HepG2 (cell line): ENCODE measurements at regions not wholly inside any gene's neighbourhood (a gene's known extent, or its start where the extent isn't known, plus 50 kb on each side); places are given as distances from the start of the nearest gene placed in this dataset.

Experiments
- ATAC-seq: fragments of 200-7000 bp; cut with Tn5 transposase; 3 replicates; pipeline ENCODE4 v1.9.1; 2020; ENCODE audit warnings: mild to moderate bottlenecking, moderate library complexity
- BruUV-seq: library from RNA; stranded (reverse); fragments of 400-500 nt; replicated peaks from 2 replicates; lab custom pipeline; 2021; lab: Mats Ljungman, UMichigan
- CTCF ChIA-PET: fragments of 300-600 bp; formaldehyde crosslinking; extraction: SDS; loops from one replicate; lab custom pipeline; 2021; ENCODE audit warnings: low total read pairs, inconsistent platforms, low intra/inter-chr PET ratio; lab: Yijun Ruan, JAX
- POLR2A ChIA-PET: fragments of 350-600 bp; sonication (Branson Sonifier 250); formaldehyde crosslinking; loops from one replicate; lab custom pipeline; 2020; ENCODE audit warnings: antibody characterized with exemption, inconsistent platforms; lab: Yijun Ruan, JAX
- DNase-seq: peaks from one replicate; pipeline ENCODE4 v3.0.0-alpha.2; 2015; ENCODE audit warnings: low spot score
- FAIRE-seq: peaks from 3 replicates; lab custom pipeline; 2011; peaks lifted over from hg19 to GRCh38; lab: Jason Lieb, UNC
- H2AFZ ChIP-seq: one replicate; pipeline ENCODE4 v1.6.1; 2011; ENCODE audit warnings: low read length, inconsistent platforms
- H3K27ac ChIP-seq: fragments of 300-600 bp; 3 replicates; pipeline ENCODE4 v1.8.0; 2011; ENCODE audit warnings: mixed run types, mild to moderate bottlenecking, mixed read lengths, low read length, inconsistent platforms; ENCODE audit not compliant: insufficient read depth; ENCODE audit errors: extremely low read length
- H3K27me3 ChIP-seq, 2 experiments: fragments of 200-600 bp in 1 of 2; 2 replicates in 1 of 2; 3 replicates in 1 of 2; pipeline versions ENCODE4 v1.6.0 to v1.8.0; 2011; ENCODE audit warnings: low read length in 2 of 2, mild to moderate bottlenecking in 2 of 2, moderate library complexity in 2 of 2, inconsistent platforms in 1 of 2; ENCODE audit not compliant: insufficient read depth in 2 of 2, control insufficient read depth in 1 of 2
- H3K36me3 ChIP-seq, 2 experiments: fragments of 200-600 bp in 1 of 2; replicated peaks in 1 of 2; 2 replicates in 1 of 2; 3 replicates in 1 of 2; pipeline versions ENCODE4 v1.5.1 to v1.8.0; 2011; ENCODE audit warnings: low read length in 2 of 2, inconsistent platforms in 1 of 2; ENCODE audit not compliant: insufficient read depth in 2 of 2, control insufficient read depth in 1 of 2
- H3K4me1 ChIP-seq: 2 replicates; pipeline ENCODE4 v1.5.1; 2012; ENCODE audit warnings: low read length, inconsistent platforms; ENCODE audit not compliant: insufficient read depth
- H3K4me2 ChIP-seq: 2 replicates; pipeline ENCODE4 v1.6.0; 2011; ENCODE audit warnings: low read depth, low read length, inconsistent platforms
- H3K4me3 ChIP-seq, 3 experiments: fragments of 200-600 bp in 1 of 3; sonication (generic), shearing (Covaris generic) in 1 of 3; replicated peaks in 1 of 3; 2 replicates each; pipeline ENCODE4 v1.5.1; 2011 to 2016; ENCODE audit warnings: low read length in 3 of 3, inconsistent platforms in 2 of 3, low read depth in 2 of 3, mild to moderate bottlenecking in 2 of 3, control low read depth in 1 of 3, mixed read lengths in 1 of 3; ENCODE audit not compliant: insufficient read depth in 1 of 3
- H3K79me2 ChIP-seq: one replicate; pipeline ENCODE4 v1.6.1; 2011; ENCODE audit warnings: low read length, inconsistent platforms; ENCODE audit not compliant: insufficient read depth
- H3K9ac ChIP-seq: 2 replicates; pipeline ENCODE4 v1.6.0; 2011; ENCODE audit warnings: mild to moderate bottlenecking, low read depth, low read length, inconsistent platforms; ENCODE audit not compliant: insufficient read depth
- H3K9me3 ChIP-seq: 2 replicates; pipeline ENCODE4 v1.5.1; 2012; ENCODE audit warnings: mild to moderate bottlenecking, low read length
- H4K20me1 ChIP-seq: 2 replicates; pipeline ENCODE4 v1.6.0; 2011; ENCODE audit warnings: inconsistent platforms, mild to moderate bottlenecking, low read length, moderate library complexity; ENCODE audit not compliant: insufficient read depth
- ATM ChIP-seq: fragments of 450-650 bp; IDR thresholded peaks from 2 replicates; pipeline ENCODE4 v1.7.1; 2017; ENCODE audit warnings: mild to moderate bottlenecking, borderline replicate concordance
- CENPX ChIP-seq: sonication (generic); formaldehyde crosslinking; IDR thresholded peaks from 2 replicates; pipeline ENCODE4 v1.9.0; 2021; ENCODE audit warnings: mild to moderate bottlenecking, missing genetic modification reagents, moderate library complexity
- HNF1A ChIP-seq, 2 experiments: sonication (generic) in 1 of 2; formaldehyde crosslinking in 1 of 2; IDR thresholded peaks; 2 replicates each; pipeline versions ENCODE4 v1.4.0 to v1.6.1; 2016 to 2020; ENCODE audit warnings: borderline replicate concordance in 1 of 2, low read depth in 1 of 2, mild to moderate bottlenecking in 1 of 2, missing genetic modification reagents in 1 of 2
- JUN ChIP-seq: sonication (generic); formaldehyde crosslinking; IDR thresholded peaks from 2 replicates; pipeline ENCODE4 v1.4.0; 2020; ENCODE audit warnings: mild to moderate bottlenecking, missing genetic modification reagents
- KDM4B ChIP-seq: sonication (generic); formaldehyde crosslinking; IDR thresholded peaks from 2 replicates; pipeline ENCODE4 v1.4.0; 2020; ENCODE audit warnings: missing genetic modification reagents
- KLF16 ChIP-seq, 2 experiments: sonication (generic) in 1 of 2; formaldehyde crosslinking in 1 of 2; IDR thresholded peaks; 2 replicates each; pipeline versions ENCODE4 v1.6.1 to v1.8.0; 2016 to 2023; ENCODE audit warnings: missing genetic modification reagents in 2 of 2, missing compliant biosample characterization in 1 of 2
- NCOA5 ChIP-seq: sonication (generic); formaldehyde crosslinking; IDR thresholded peaks from 2 replicates; pipeline ENCODE4 v1.4.0; 2020; ENCODE audit warnings: missing genetic modification reagents
- NR0B2 ChIP-seq: sonication (generic); formaldehyde crosslinking; IDR thresholded peaks from 2 replicates; pipeline ENCODE4 v1.4.0; 2020; ENCODE audit warnings: mild to moderate bottlenecking, missing genetic modification reagents
- SALL1 ChIP-seq: sonication (generic); formaldehyde crosslinking; IDR thresholded peaks from 2 replicates; pipeline ENCODE4 v1.8.0; 2022; ENCODE audit warnings: mild to moderate bottlenecking, missing genetic modification reagents
- SRY ChIP-seq: sonication (generic); formaldehyde crosslinking; IDR thresholded peaks from 2 replicates; pipeline ENCODE4 v1.8.0; 2022; ENCODE audit warnings: mild to moderate bottlenecking, missing genetic modification reagents
- ZNF12 ChIP-seq: sonication (generic); formaldehyde crosslinking; IDR thresholded peaks from 2 replicates; pipeline ENCODE4 v1.5.0; 2020; ENCODE audit warnings: missing genetic modification reagents
- ZNF484 ChIP-seq: sonication (generic); formaldehyde crosslinking; IDR thresholded peaks from 2 replicates; pipeline ENCODE4 v1.5.1; 2020; ENCODE audit warnings: mild to moderate bottlenecking, low read depth, missing genetic modification reagents, borderline replicate concordance
- ZNF816 ChIP-seq: sonication (generic); formaldehyde crosslinking; IDR thresholded peaks from 2 replicates; pipeline ENCODE4 v1.8.0; 2022; ENCODE audit warnings: missing genetic modification reagents, mild to moderate bottlenecking, borderline replicate concordance
- WGBS: methylation state at CpG from one replicate; pipeline ENCODE4 v1.1.6; 2017; ENCODE audit warnings: low lambda C conversion rate; 5-methylcytosine and 5-hydroxymethylcytosine counted together
- in situ Hi-C: cut with HindIII; loops from 2 replicates; pipeline ENCODE4 v1.10.0; 2017; ENCODE audit warnings: low pct_unique_long_range_greater_than_20kb; ENCODE audit not compliant: extremely low pct_ligation_motif_present
- intact Hi-C: fragments of 100-400 bp; cut with micrococcal nuclease; formaldehyde crosslinking; loops from one replicate; pipeline ENCODE4 v1.10.0; 2022; ENCODE audit not compliant: unreplicated experiment
- TF ChIP-seq, protein P1 (sequence below): IDR thresholded peaks from 2 replicates; pipeline ENCODE4 v1.6.1; 2016; ENCODE audit warnings: missing compliant biosample characterization, missing genetic modification reagents, borderline replicate concordance

DNA sequence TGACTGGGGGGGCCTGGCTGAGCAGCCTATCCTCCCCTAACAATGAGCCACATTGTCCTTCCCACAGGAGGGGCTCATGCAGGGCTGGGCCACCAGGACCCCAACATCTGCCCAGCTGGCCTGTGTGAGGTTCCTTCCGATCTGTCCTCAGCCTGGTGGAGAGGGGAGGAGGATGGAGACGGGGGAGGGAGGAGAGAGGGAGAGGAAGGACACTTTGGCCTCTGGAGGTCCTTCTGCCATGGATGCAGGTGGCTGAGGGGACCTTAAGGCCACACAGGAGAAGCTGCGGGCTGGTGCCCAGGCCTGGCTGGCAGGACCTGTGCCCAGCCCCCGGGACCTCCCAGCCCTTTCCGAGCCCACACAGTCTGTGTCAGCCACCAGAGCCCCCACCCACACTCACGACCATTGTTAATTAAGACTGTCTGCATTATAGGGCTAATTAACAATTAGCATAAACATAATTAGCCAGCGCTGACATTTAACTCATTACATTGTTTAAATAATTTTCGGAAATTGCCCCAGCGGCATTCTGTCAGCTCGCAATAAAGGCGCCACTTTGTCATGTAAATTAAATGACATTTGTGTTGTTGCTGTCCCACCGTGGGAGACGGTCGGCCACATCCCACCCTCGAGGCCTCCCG lies 53.0 kb upstream of the NKX1-1 start:
- 26% methylated on average over 10 of the region's 16 CpGs for WGBS
- no peak for DNase-seq

DNA sequence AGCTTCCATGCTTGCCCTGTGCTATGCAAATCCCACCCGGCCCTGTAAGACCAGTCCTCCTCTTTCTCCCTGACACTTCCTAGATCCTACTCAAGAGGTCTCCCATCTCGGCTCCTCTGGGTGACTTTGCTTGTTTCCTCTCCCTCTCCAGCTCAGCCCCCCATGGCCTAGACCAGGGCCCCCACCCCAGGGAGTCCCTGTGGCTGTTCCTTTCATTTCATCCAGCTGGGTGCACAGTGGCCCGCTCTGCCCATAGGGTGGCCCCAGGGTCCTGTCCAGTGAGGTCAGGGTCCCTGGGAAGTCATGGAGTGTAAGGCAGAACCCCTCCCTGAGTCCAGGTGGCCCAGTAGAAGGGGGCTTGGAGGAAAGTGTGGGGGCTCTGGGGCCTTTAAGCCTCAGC lies 52.3 kb upstream of the NKX1-1 start:
- ChIA-PET POLR2A (no interaction called here), CTCF (no interaction called here)
- Histone ChIP-seq H3K4me2 (no peak overlapping the region), H3K27me3 (peaks cover 13 to 53% of the 10 kb centered on the region in 2 experiments; a peak in 4 of 5 replicates), H3K36me3 (no peaks in the 10 kb centered on the region), H4K20me1 (no peaks in the 10 kb centered on the region), H3K9ac (no peak overlapping the region), H3K9me3 (no peaks in the 10 kb centered on the region; the same call in 1 of the 2 replicates), H3K79me2 (no peaks in the 10 kb centered on the region), H3K4me3 (no peak overlapping the region), H2AFZ (no peak overlapping the region), H3K27ac (no peak overlapping the region), H3K4me1 (no peaks in the 10 kb centered on the region)
- no peak for TF ChIP-seq NCOA5 (CRISPR knock-in tag)
- no peak for TF ChIP-seq KLF16 (CRISPR knock-in tag; IDR thresholded peaks at IDR 0.05)
- TF ChIP-seq KDM4B: no peak
- TF ChIP-seq, protein P1, sequence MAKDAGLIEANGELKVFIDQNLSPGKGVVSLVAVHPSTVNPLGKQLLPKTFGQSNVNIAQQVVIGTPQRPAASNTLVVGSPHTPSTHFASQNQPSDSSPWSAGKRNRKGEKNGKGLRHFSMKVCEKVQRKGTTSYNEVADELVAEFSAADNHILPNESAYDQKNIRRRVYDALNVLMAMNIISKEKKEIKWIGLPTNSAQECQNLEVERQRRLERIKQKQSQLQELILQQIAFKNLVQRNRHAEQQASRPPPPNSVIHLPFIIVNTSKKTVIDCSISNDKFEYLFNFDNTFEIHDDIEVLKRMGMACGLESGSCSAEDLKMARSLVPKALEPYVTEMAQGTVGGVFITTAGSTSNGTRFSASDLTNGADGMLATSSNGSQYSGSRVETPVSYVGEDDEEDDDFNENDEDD (CRISPR knock-in tag): no peak
- TF ChIP-seq ZNF12: no peak
- TF ChIP-seq HNF1A (IDR thresholded peaks at IDR 0.05; ENCODE audit: low read depth): no peak
- TF ChIP-seq HNF1A (CRISPR knock-in tag; IDR thresholded peaks at IDR 0.05; ENCODE audit: borderline replicate concordance): no peak
- TF ChIP-seq CENPX (CRISPR knock-in tag): no peak
- no peak for TF ChIP-seq ATM
- TF ChIP-seq SRY: no peak
- TF ChIP-seq NR0B2: no peak
- TF ChIP-seq SALL1: no peak
- no TSS peak for BruUV-seq
- DNase-seq (no peak), ATAC-seq (no peak), FAIRE-seq (no peak)
- intact Hi-C loops (no loop called here), in situ Hi-C loops (no loop called here)
- WGBS: 21% methylated on average over 3 of the region's 3 CpGs

More for the DNA sequence above, 53.0 kb upstream of the NKX1-1 start:
- FAIRE-seq: no peak
- Histone ChIP-seq H3K9ac (no peak overlapping the region), H3K9me3 (no peaks in the 10 kb centered on the region), H3K27me3 (peaks cover 13 to 59% of the 10 kb centered on the region in 2 experiments; a peak in 4 of 5 replicates), H3K4me2 (no peak overlapping the region), H3K27ac (no peak overlapping the region), H3K36me3 (no peaks in the 10 kb centered on the region), H3K4me3 (no peak overlapping the region), H3K4me1 (no peaks in the 10 kb centered on the region), H4K20me1 (no peaks in the 10 kb centered on the region), H3K79me2 (no peaks in the 10 kb centered on the region), H2AFZ (no peak overlapping the region)
- in situ Hi-C loops (no loop called here), intact Hi-C loops (no loop called here)
- ATAC-seq: no peak
- TF ChIP-seq JUN (no peak), ZNF484 (CRISPR knock-in tag) (no peak), ZNF816 (no peak)
- ChIA-PET CTCF (no interaction called here), POLR2A (no interaction called here)
- no TSS peak for BruUV-seq
